ENCODE measurements at regions not wholly inside any gene's neighbourhood (a gene's known extent, or its start where the extent isn't known, plus 50 kb on each side); places are given as distances from the start of the nearest gene placed in this dataset.

DNA sequence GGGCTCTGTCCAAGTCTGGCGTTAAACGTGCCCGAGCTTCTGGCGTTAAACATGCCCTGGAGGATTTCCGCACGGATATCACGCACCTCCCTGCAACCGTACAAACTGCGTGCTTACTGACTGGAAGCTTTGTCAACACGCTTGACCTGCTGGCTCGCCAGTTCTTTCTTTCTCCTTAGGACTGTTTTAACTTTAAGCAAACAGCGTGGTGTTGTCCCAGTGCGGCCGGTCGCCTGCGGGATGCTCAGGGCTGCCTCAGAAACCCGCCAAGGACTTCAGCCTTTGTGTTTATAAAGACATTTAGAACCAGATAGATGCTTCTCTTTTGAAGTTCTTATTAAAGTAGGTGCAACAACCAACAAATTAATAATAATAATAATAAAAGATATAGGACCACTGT is 946.0 kb downstream of the RAB28 start:
- Histone ChIP-seq H3F3A (ENCODE audit: low read length, unreplicated experiment) (no peaks in the 10 kb centered on the region), H3K27ac (ENCODE audit: low read length) (no peak overlapping the region), H3K4me2 (ENCODE audit: low read length) (no peak overlapping the region), H3K9ac (ENCODE audit: low read length) (no peak overlapping the region), H3K4me1 (ENCODE audit: insufficient read depth, low read length) (no peaks in the 10 kb centered on the region), H3K4me3 (ENCODE audit: low read length) (no peak overlapping the region), H3K27me3 (ENCODE audit: low read length) (no peaks in the 10 kb centered on the region), H3K9me3 (ENCODE audit: low read length) (no peaks in the 10 kb centered on the region), H4K20me1 (ENCODE audit: low read length) (no peaks in the 10 kb centered on the region), H2AFZ (ENCODE audit: low read length) (no peak overlapping the region), H3K9me2 (replicated peaks; ENCODE audit: low read length) (no peaks in the 10 kb centered on the region), H3K79me2 (ENCODE audit: low read length) (no peaks in the 10 kb centered on the region), H3K36me3 (ENCODE audit: low read depth, low read length) (no peaks in the 10 kb centered on the region)
- intact Hi-C loops (cut with micrococcal nuclease), result no loop called here
- DNase-seq, result no peak
- ChIA-PET POLR2A (ENCODE audit: unreplicated experiment) (no interaction called here), CTCF (no interaction called here)
- BruUV-seq (replicated peaks), result no TSS peak
- no peak for ATAC-seq
- TF ChIP-seq EZH2 (IDR thresholded peaks at IDR 0.05; ENCODE audit: low read length, unreplicated experiment), result no peak
- no peak for TF ChIP-seq EZH2phosphoT487 (IDR thresholded peaks at IDR 0.05; ENCODE audit: borderline replicate concordance, low read length)
- TF ChIP-seq, protein P1, sequence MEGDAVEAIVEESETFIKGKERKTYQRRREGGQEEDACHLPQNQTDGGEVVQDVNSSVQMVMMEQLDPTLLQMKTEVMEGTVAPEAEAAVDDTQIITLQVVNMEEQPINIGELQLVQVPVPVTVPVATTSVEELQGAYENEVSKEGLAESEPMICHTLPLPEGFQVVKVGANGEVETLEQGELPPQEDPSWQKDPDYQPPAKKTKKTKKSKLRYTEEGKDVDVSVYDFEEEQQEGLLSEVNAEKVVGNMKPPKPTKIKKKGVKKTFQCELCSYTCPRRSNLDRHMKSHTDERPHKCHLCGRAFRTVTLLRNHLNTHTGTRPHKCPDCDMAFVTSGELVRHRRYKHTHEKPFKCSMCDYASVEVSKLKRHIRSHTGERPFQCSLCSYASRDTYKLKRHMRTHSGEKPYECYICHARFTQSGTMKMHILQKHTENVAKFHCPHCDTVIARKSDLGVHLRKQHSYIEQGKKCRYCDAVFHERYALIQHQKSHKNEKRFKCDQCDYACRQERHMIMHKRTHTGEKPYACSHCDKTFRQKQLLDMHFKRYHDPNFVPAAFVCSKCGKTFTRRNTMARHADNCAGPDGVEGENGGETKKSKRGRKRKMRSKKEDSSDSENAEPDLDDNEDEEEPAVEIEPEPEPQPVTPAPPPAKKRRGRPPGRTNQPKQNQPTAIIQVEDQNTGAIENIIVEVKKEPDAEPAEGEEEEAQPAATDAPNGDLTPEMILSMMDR (conservative IDR thresholded peaks at IDR 0.05; ENCODE audit: low read depth, low read length), result no peak

DNA sequence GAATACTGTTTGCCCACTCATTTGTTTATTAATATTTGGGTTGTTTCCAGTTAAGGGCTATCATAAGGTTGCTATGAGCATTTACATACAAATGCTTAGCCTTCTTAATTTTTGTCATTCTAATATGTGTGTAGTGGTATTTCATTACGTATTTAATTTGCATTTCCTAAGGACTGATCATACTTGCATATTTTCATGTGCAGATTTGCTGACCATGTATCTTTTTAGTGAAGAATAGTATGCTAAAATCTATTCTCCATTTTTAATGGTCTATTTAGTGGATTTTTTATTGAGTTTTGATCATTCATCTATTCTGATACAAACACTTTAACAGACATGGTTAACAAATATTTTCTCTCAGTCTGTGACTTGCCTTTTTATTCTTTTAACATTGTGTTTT is 949.5 kb downstream of the RAB28 start:
- no peak for ATAC-seq

DNA sequence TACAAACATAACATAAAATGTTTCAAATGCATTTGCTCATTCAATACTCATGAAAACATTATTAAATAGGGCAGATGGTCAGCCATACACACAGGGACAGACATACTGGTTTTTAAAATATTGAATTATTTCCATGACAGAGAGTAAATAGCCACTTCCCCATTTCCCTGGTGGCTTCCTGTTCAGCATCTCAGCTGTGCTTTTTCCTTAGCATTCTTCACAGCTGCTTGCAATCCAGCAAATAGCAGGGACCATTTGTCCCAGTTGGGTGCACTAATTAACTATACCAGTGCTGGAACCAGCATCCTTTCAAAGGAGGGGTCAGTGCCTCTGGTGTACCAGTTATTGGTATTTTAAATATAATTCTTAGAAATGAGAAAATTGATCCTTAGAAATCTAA is 964.7 kb downstream of the RAB28 start:
- Histone ChIP-seq H2AFZ (ENCODE audit: low read length) (no peak overlapping the region), H3K9me2 (replicated peaks; ENCODE audit: low read length) (no peaks in the 10 kb centered on the region), H3K9me3 (ENCODE audit: low read length) (no peaks in the 10 kb centered on the region), H3K4me1 (ENCODE audit: insufficient read depth, low read length) (no peaks in the 10 kb centered on the region), H3K27ac (ENCODE audit: low read length) (no peak overlapping the region), H3K27me3 (ENCODE audit: low read length) (no peaks in the 10 kb centered on the region), H3F3A (ENCODE audit: low read length, unreplicated experiment) (no peaks in the 10 kb centered on the region), H3K36me3 (ENCODE audit: low read depth, low read length) (no peaks in the 10 kb centered on the region), H3K4me2 (ENCODE audit: low read length) (no peak overlapping the region), H3K4me3 (ENCODE audit: low read length) (no peak overlapping the region), H3K9ac (ENCODE audit: low read length) (no peak overlapping the region), H3K79me2 (ENCODE audit: low read length) (no peaks in the 10 kb centered on the region), H4K20me1 (ENCODE audit: low read length) (no peaks in the 10 kb centered on the region)
- POLR2A ChIA-PET (ENCODE audit: unreplicated experiment), result no interaction called here
- BruUV-seq (replicated peaks), result no TSS peak
- no peak for DNase-seq
- intact Hi-C loops (cut with micrococcal nuclease), result no loop called here
- no peak for ATAC-seq
- CTCF ChIA-PET, result no interaction called here
- no peak for TF ChIP-seq EZH2 (IDR thresholded peaks at IDR 0.05; ENCODE audit: low read length, unreplicated experiment)
- no peak for TF ChIP-seq EZH2phosphoT487 (IDR thresholded peaks at IDR 0.05; ENCODE audit: borderline replicate concordance, low read length)
- TF ChIP-seq, protein P1 (conservative IDR thresholded peaks at IDR 0.05; ENCODE audit: low read depth, low read length), result no peak

More for the DNA sequence above, 949.5 kb downstream of the RAB28 start:
- no peak overlapping the region for H3K9ac ChIP-seq (ENCODE audit: low read length)
- no peaks in the 10 kb centered on the region for H3K79me2 ChIP-seq (ENCODE audit: low read length)
- BruUV-seq (replicated peaks), result no TSS peak
- H3K4me1 ChIP-seq (ENCODE audit: insufficient read depth, low read length), result no peaks in the 10 kb centered on the region
- H3K27ac ChIP-seq (ENCODE audit: low read length), result no peak overlapping the region
- H3K36me3 ChIP-seq (ENCODE audit: low read depth, low read length), result no peaks in the 10 kb centered on the region
- TF ChIP-seq, protein P1 (conservative IDR thresholded peaks at IDR 0.05; ENCODE audit: low read depth, low read length), result no peak
- TF ChIP-seq EZH2 (IDR thresholded peaks at IDR 0.05; ENCODE audit: low read length, unreplicated experiment) (no peak), EZH2phosphoT487 (IDR thresholded peaks at IDR 0.05; ENCODE audit: borderline replicate concordance, low read length) (no peak)
- intact Hi-C loops (cut with micrococcal nuclease), result no loop called here
- H4K20me1 ChIP-seq (ENCODE audit: low read length), result no peaks in the 10 kb centered on the region
- POLR2A ChIA-PET (ENCODE audit: unreplicated experiment), result no interaction called here
- H3K27me3 ChIP-seq (ENCODE audit: low read length), result no peaks in the 10 kb centered on the region
- H3F3A ChIP-seq (ENCODE audit: low read length, unreplicated experiment), result no peaks in the 10 kb centered on the region
- no peak overlapping the region for H3K4me3 ChIP-seq (ENCODE audit: low read length)
- no peak overlapping the region for H2AFZ ChIP-seq (ENCODE audit: low read length)
- DNase-seq, result no peak
- H3K9me3 ChIP-seq (ENCODE audit: low read length), result no peaks in the 10 kb centered on the region
- no peak overlapping the region for H3K4me2 ChIP-seq (ENCODE audit: low read length)
- CTCF ChIA-PET, result no interaction called here
- H3K9me2 ChIP-seq (replicated peaks; ENCODE audit: low read length), result no peaks in the 10 kb centered on the region

Data from PC-3 (cell line).